ENCODE measurements at regions not wholly inside any gene's neighbourhood (a gene's known extent, or its start where the extent isn't known, plus 50 kb on each side); places are given as distances from the start of the nearest gene placed in this dataset.

GRCh38 chr4:28913466-28913865, 1806.7 kb upstream of the PCDH7 start:
- intact Hi-C loops (cut with DNase I) = no loop called here
- FAIRE-seq = no peak
- WGBS, 2 donors = 59 to 79% methylated on average over 1 of the region's 1 CpG
- Histone ChIP-seq H3K4me1 (no peaks in the 10 kb centered on the region), H3K9me3 (no peaks in the 10 kb centered on the region), H3K27me3 (no peaks in the 10 kb centered on the region), H3K36me3 (no peaks in the 10 kb centered on the region), H3K4me3 (no peak overlapping the region), H3K27ac (no peak overlapping the region)
- no peak for TF ChIP-seq CTCF (IDR thresholded peaks at IDR 0.05)
- DNase-seq = no peak
- no peak for ATAC-seq

GRCh38 chr4:28916585-28916984, 1803.6 kb upstream of the PCDH7 start:
- Histone ChIP-seq H3K4me1 (no peaks in the 10 kb centered on the region), H3K27ac (no peak overlapping the region), H3K27me3 (no peaks in the 10 kb centered on the region), H3K4me3 (no peak overlapping the region), H3K9me3 (no peaks in the 10 kb centered on the region), H3K36me3 (no peaks in the 10 kb centered on the region)
- ATAC-seq = no peak
- DNase-seq = no peak
- FAIRE-seq = no peak
- 57 to 63% methylated on average over 2 of the region's 2 CpGs for WGBS, 2 donors
- intact Hi-C loops (cut with DNase I) = no loop called here
- no peak for TF ChIP-seq CTCF (IDR thresholded peaks at IDR 0.05)

GRCh38 chr4:28918871-28919270, 1801.3 kb upstream of the PCDH7 start:
- Histone ChIP-seq H3K4me1 (no peaks in the 10 kb centered on the region), H3K36me3 (no peaks in the 10 kb centered on the region), H3K4me3 (no peak overlapping the region), H3K27me3 (no peaks in the 10 kb centered on the region), H3K9me3 (no peaks in the 10 kb centered on the region), H3K27ac (no peak overlapping the region)
- ATAC-seq = no peak
- intact Hi-C loops (cut with DNase I) = no loop called here
- 67 to 71% methylated on average over 1 of the region's 1 CpG for WGBS, 2 donors
- no peak for DNase-seq
- no peak for TF ChIP-seq CTCF (IDR thresholded peaks at IDR 0.05)
- no peak for FAIRE-seq

DNA sequence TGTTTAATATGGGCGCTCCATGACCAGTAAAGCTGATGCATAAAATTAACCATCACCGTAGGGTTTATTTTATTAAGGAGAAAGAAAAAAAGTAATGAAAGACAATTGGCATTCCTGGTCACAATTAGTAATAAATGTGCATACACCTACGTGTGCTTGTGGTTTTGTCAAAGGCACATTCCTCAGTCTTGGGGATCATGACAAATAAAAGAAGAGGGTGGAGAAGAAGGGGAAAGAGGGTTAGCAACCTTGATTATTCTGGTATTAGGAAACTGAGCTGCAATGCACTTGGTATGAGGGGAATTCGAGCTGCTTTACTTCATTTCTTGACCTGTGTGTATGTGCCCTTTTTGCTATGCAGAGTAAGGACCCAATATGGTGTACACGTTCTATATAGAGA, 1798.3 kb upstream of the PCDH7 start:
- Histone ChIP-seq H3K4me3 (no peak overlapping the region), H3K27ac (no peak overlapping the region), H3K9me3 (no peaks in the 10 kb centered on the region), H3K27me3 (no peaks in the 10 kb centered on the region), H3K36me3 (no peaks in the 10 kb centered on the region), H3K4me1 (no peaks in the 10 kb centered on the region)
- ATAC-seq (no peak), FAIRE-seq (no peak), DNase-seq (no peak)
- 37 to 59% methylated on average over 5 of the region's 5 CpGs for WGBS, 2 donors
- intact Hi-C loops (cut with DNase I) = no loop called here
- no peak for TF ChIP-seq CTCF (IDR thresholded peaks at IDR 0.05)

DNA sequence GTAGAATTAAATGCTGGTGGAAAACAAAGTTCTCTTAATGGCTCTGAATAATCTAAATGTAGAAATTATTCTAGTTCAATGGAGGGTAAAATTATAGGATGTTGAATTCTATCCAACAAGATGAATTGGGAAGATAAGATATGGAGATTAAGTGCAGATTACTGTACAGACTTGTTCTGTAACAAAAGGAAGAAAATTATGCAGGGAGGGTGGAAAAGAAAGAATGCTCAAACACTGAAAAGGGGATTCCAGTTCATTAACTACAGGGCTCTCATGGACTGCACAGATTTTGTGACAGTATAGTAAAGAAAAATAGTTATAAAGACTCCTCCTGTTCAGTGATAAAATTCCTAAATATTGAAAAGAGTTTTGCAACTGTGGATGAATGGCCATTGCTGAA, 1794.0 kb upstream of the PCDH7 start:
- TF ChIP-seq CTCF (IDR thresholded peaks at IDR 0.05) = no peak
- DNase-seq (no peak), FAIRE-seq (no peak), ATAC-seq (no peak)
- Histone ChIP-seq H3K4me1 (no peaks in the 10 kb centered on the region), H3K9me3 (no peaks in the 10 kb centered on the region), H3K27ac (no peak overlapping the region), H3K27me3 (no peaks in the 10 kb centered on the region), H3K36me3 (no peaks in the 10 kb centered on the region), H3K4me3 (no peak overlapping the region)
- intact Hi-C loops (cut with DNase I) = no loop called here
